ENCODE measurements at regions not wholly inside any gene's neighbourhood (a gene's known extent, or its start where the extent isn't known, plus 50 kb on each side); places are given as distances from the start of the nearest gene placed in this dataset.

- Histone ChIP-seq H3K27me3 (ENCODE audit: control insufficient read depth, insufficient read depth, low read length) (no peaks in the 10 kb centered on the region), H2AFZ (ENCODE audit: low read length) (no peak overlapping the region), H3K36me3 (ENCODE audit: control insufficient read depth, insufficient read depth, low read length) (no peaks in the 10 kb centered on the region), H4K20me1 (ENCODE audit: control insufficient read depth, extremely low read depth, insufficient read depth, low read length) (no peaks in the 10 kb centered on the region), H3K27ac (ENCODE audit: insufficient read depth, low read length) (no peak overlapping the region), H3K9ac (ENCODE audit: insufficient read depth, low read length) (no peak overlapping the region), H3K4me1 (ENCODE audit: control insufficient read depth, extremely low read depth, insufficient read depth, low read length) (no peaks in the 10 kb centered on the region), H3K9me3 (ENCODE audit: control insufficient read depth, insufficient read depth, low read depth, low read length) (no peaks in the 10 kb centered on the region), H3K79me2 (ENCODE audit: control insufficient read depth, insufficient read depth, low read length) (no peaks in the 10 kb centered on the region), H3K4me3 (replicated peaks in 1 of 4; ENCODE audit: control extremely low read depth in 1 of 4, insufficient read depth in 1 of 4, low read depth in 3 of 4, low read length in 4 of 4) (no peak overlapping the region), H3K4me2 (ENCODE audit: extremely low read depth, insufficient read depth, low read length) (no peak overlapping the region)
- DNase-seq (ENCODE audit: low read depth in 2 of 2), result peak in 1 of 2 donors; percentile 33
- TF ChIP-seq CTCF (conservative IDR thresholded peaks at IDR 0.05 in 1 of 2, IDR thresholded peaks at IDR 0.05 in 1 of 2; ENCODE audit: low read depth in 1 of 2, low read length in 2 of 2), result no peak
- TF ChIP-seq EZH2 (IDR thresholded peaks at IDR 0.05; ENCODE audit: low read length, missing control alignments), result no peak
Measured at GRCh38 chr1:91092503-91092902, 70.7 kb upstream of the ZNF644 start.

- Histone ChIP-seq H3K9ac (ENCODE audit: insufficient read depth, low read length) (no peak overlapping the region), H3K27ac (ENCODE audit: insufficient read depth, low read length) (no peak overlapping the region), H3K79me2 (ENCODE audit: control insufficient read depth, insufficient read depth, low read length) (no peaks in the 10 kb centered on the region), H4K20me1 (ENCODE audit: control insufficient read depth, extremely low read depth, insufficient read depth, low read length) (no peaks in the 10 kb centered on the region), H3K9me3 (ENCODE audit: control insufficient read depth, insufficient read depth, low read depth, low read length) (no peaks in the 10 kb centered on the region), H3K36me3 (ENCODE audit: control insufficient read depth, insufficient read depth, low read length) (no peaks in the 10 kb centered on the region), H2AFZ (ENCODE audit: low read length) (no peak overlapping the region), H3K4me2 (ENCODE audit: extremely low read depth, insufficient read depth, low read length) (no peak overlapping the region), H3K4me3 (replicated peaks in 1 of 4; ENCODE audit: control extremely low read depth in 1 of 4, insufficient read depth in 1 of 4, low read depth in 3 of 4, low read length in 4 of 4) (no peak overlapping the region), H3K4me1 (ENCODE audit: control insufficient read depth, extremely low read depth, insufficient read depth, low read length) (no peaks in the 10 kb centered on the region), H3K27me3 (ENCODE audit: control insufficient read depth, insufficient read depth, low read length) (no peaks in the 10 kb centered on the region)
- TF ChIP-seq CTCF (conservative IDR thresholded peaks at IDR 0.05 in 1 of 2, IDR thresholded peaks at IDR 0.05 in 1 of 2; ENCODE audit: low read depth in 1 of 2, low read length in 2 of 2) (no peak), EZH2 (IDR thresholded peaks at IDR 0.05; ENCODE audit: low read length, missing control alignments) (no peak)
- peak in 1 of 2 donors; percentile 10 for DNase-seq (ENCODE audit: low read depth in 2 of 2)
Measured at GRCh38 chr1:91091812-91092211, 70.0 kb upstream of the ZNF644 start.

- Histone ChIP-seq H3K27me3 (ENCODE audit: control insufficient read depth, insufficient read depth, low read length) (no peaks in the 10 kb centered on the region), H3K9me3 (ENCODE audit: control insufficient read depth, insufficient read depth, low read depth, low read length) (no peaks in the 10 kb centered on the region), H3K4me2 (ENCODE audit: extremely low read depth, insufficient read depth, low read length) (no peak overlapping the region), H3K36me3 (ENCODE audit: control insufficient read depth, insufficient read depth, low read length) (no peaks in the 10 kb centered on the region), H3K27ac (ENCODE audit: insufficient read depth, low read length) (no peak overlapping the region), H3K9ac (ENCODE audit: insufficient read depth, low read length) (no peak overlapping the region), H3K4me1 (ENCODE audit: control insufficient read depth, extremely low read depth, insufficient read depth, low read length) (no peaks in the 10 kb centered on the region), H3K79me2 (ENCODE audit: control insufficient read depth, insufficient read depth, low read length) (no peaks in the 10 kb centered on the region), H3K4me3 (replicated peaks in 1 of 4; ENCODE audit: control extremely low read depth in 1 of 4, insufficient read depth in 1 of 4, low read depth in 3 of 4, low read length in 4 of 4) (no peak overlapping the region), H2AFZ (ENCODE audit: low read length) (no peak overlapping the region), H4K20me1 (ENCODE audit: control insufficient read depth, extremely low read depth, insufficient read depth, low read length) (no peaks in the 10 kb centered on the region)
- TF ChIP-seq EZH2 (IDR thresholded peaks at IDR 0.05; ENCODE audit: low read length, missing control alignments) (no peak), CTCF (conservative IDR thresholded peaks at IDR 0.05 in 1 of 2, IDR thresholded peaks at IDR 0.05 in 1 of 2; ENCODE audit: low read depth in 1 of 2, low read length in 2 of 2) (no peak)
- no peak for DNase-seq (ENCODE audit: low read depth in 2 of 2)
Measured at GRCh38 chr1:91080650-91081049, 58.8 kb upstream of the ZNF644 start.

Data from fibroblast of lung (primary cell).